ENCODE measurements at regions not wholly inside any gene's neighbourhood (a gene's known extent, or its start where the extent isn't known, plus 50 kb on each side); places are given as distances from the start of the nearest gene placed in this dataset.

- Histone ChIP-seq H3K27ac (no peak overlapping the region), H3K9me3 (no peaks in the 10 kb centered on the region), H3K4me1 (no peaks in the 10 kb centered on the region), H3K36me3 (no peaks in the 10 kb centered on the region), H3K4me3 (no peak overlapping the region), H3K27me3 (no peaks in the 10 kb centered on the region)
- TF ChIP-seq CTCF (IDR thresholded peaks at IDR 0.05), result no peak
- TF ChIP-seq EP300 (IDR thresholded peaks at IDR 0.05), result no peak
- no peak for TF ChIP-seq POLR2A (IDR thresholded peaks at IDR 0.05)
- DNase-seq (ENCODE audit: low spot score in 2 of 2), result no peak
Observed at GRCh38 chr3:74269689-74270088, 344.8 kb downstream of the CNTN3 start.

- 58 to 60% methylated on average over 2 of the region's 2 CpGs for WGBS, 2 donors
- Histone ChIP-seq H3K9me3 (no peaks in the 10 kb centered on the region), H3K27me3 (no peaks in the 10 kb centered on the region), H3K27ac (no peak overlapping the region), H3K36me3 (no peaks in the 10 kb centered on the region), H3K4me1 (no peaks in the 10 kb centered on the region), H3K4me3 (no peak overlapping the region)
- no peak for TF ChIP-seq CTCF (IDR thresholded peaks at IDR 0.05)
- TF ChIP-seq EP300 (IDR thresholded peaks at IDR 0.05), result no peak
- TF ChIP-seq POLR2A (IDR thresholded peaks at IDR 0.05), result no peak
- no peak for DNase-seq (ENCODE audit: low spot score in 2 of 2)
Observed at GRCh38 chr3:74268753-74269152, 345.7 kb downstream of the CNTN3 start.

GRCh38 chr3:74267588-74268184 lies 346.8 kb downstream of the CNTN3 start:
- WGBS, 2 donors, result 39 to 43% methylated on average over 13 of the region's 13 CpGs
- Histone ChIP-seq H3K27ac (no peak overlapping the region), H3K27me3 (no peaks in the 10 kb centered on the region), H3K4me3 (no peak overlapping the region), H3K36me3 (no peaks in the 10 kb centered on the region), H3K4me1 (no peaks in the 10 kb centered on the region), H3K9me3 (no peaks in the 10 kb centered on the region)
- peak in 1 of 2 donors; percentile 59 for DNase-seq (ENCODE audit: low spot score in 2 of 2)
- TF ChIP-seq CTCF (IDR thresholded peaks at IDR 0.05), result peak; percentile 37 to 75 (median 59)
- no peak for TF ChIP-seq POLR2A (IDR thresholded peaks at IDR 0.05)

GRCh38 chr3:74267131-74267530 lies 347.3 kb downstream of the CNTN3 start:
- TF ChIP-seq EP300 (IDR thresholded peaks at IDR 0.05), result no peak
- TF ChIP-seq CTCF (IDR thresholded peaks at IDR 0.05), result no peak
- TF ChIP-seq POLR2A (IDR thresholded peaks at IDR 0.05), result no peak
- Histone ChIP-seq H3K4me1 (no peaks in the 10 kb centered on the region), H3K27ac (no peak overlapping the region), H3K27me3 (no peaks in the 10 kb centered on the region), H3K9me3 (no peaks in the 10 kb centered on the region), H3K4me3 (no peak overlapping the region), H3K36me3 (no peaks in the 10 kb centered on the region)
- 62 to 70% methylated on average over 5 of the region's 5 CpGs for WGBS, 2 donors
- DNase-seq (ENCODE audit: low spot score in 2 of 2), result no peak

- Histone ChIP-seq H3K4me3 (no peak overlapping the region), H3K27ac (no peak overlapping the region), H3K36me3 (no peaks in the 10 kb centered on the region), H3K4me1 (no peaks in the 10 kb centered on the region), H3K27me3 (no peaks in the 10 kb centered on the region), H3K9me3 (no peaks in the 10 kb centered on the region)
- 51 to 59% methylated on average over 1 of the region's 1 CpG for WGBS, 2 donors
- DNase-seq (ENCODE audit: low spot score in 2 of 2), result no peak
- TF ChIP-seq EP300 (IDR thresholded peaks at IDR 0.05) (no peak), CTCF (IDR thresholded peaks at IDR 0.05) (no peak), POLR2A (IDR thresholded peaks at IDR 0.05) (no peak)
Observed at GRCh38 chr3:74265069-74265468, 349.4 kb downstream of the CNTN3 start.

Data from tibial nerve (tissue), 4 donors.